ENCODE measurements at regions not wholly inside any gene's neighbourhood (a gene's known extent, or its start where the extent isn't known, plus 50 kb on each side); places are given as distances from the start of the nearest gene placed in this dataset.

- Histone ChIP-seq H3K4me1 (ENCODE audit: insufficient read depth) (peaks cover 54% of the 10 kb centered on the region), H3K4me3 (peak overlapping the region; percentile 3), H2AFZ (no peak overlapping the region), H3K4me2 (peak overlapping the region; percentile 73), H3K27ac (ENCODE audit: low read depth) (peak overlapping the region; percentile 28), H3K36me3 (ENCODE audit: insufficient read depth) (no peaks in the 10 kb centered on the region), H3F3A (replicated peaks; ENCODE audit: low read depth) (0 out of 2 replicates have a peak, but pooled peaks cover 3% of the 10 kb centered on the region), H4K20me1 (replicated peaks; ENCODE audit: insufficient read depth) (no peaks in the 10 kb centered on the region), H3K27me3 (ENCODE audit: insufficient read depth) (peaks cover 64% of the 10 kb centered on the region), H3K79me2 (replicated peaks; ENCODE audit: insufficient read depth) (no peaks in the 10 kb centered on the region), H3K9me2 (ENCODE audit: insufficient read depth) (peaks cover 5% of the 10 kb centered on the region)
- ATAC-seq (peak; percentile 91), DNase-seq (ENCODE audit: low spot score) (peak; percentile 64)
- Mint-ChIP-seq H3K27me3 (ENCODE audit: insufficient read depth, low read depth, poor library complexity) (peaks cover 58% of the 10 kb centered on the region), H3K4me1 (peaks cover 52% of the 10 kb centered on the region), H3K27ac (no peak overlapping the region), H3K36me3 (ENCODE audit: low read depth) (no peaks in the 10 kb centered on the region), H3K9me3 (no peaks in the 10 kb centered on the region), H3K4me3 (peak overlapping the region; percentile 56)
- TF ChIP-seq CREB1 (CRISPR knock-in tag; IDR thresholded peaks at IDR 0.05; ENCODE audit: low read depth) (peak; percentile 39; the same call in 1 of the 2 replicates), CTCF (conservative IDR thresholded peaks at IDR 0.05; ENCODE audit: low read depth in 2 of 2) (no peak), EZH2 (IDR thresholded peaks at IDR 0.05; ENCODE audit: low read depth, unreplicated experiment) (no peak), JUNB (IDR thresholded peaks at IDR 0.05; ENCODE audit: unreplicated experiment) (no peak), POLR2AphosphoS5 (IDR thresholded peaks at IDR 0.05; ENCODE audit: low read depth) (no peak), ETS1 (IDR thresholded peaks at IDR 0.05) (peak; percentile 75), EZH2phosphoT487 (IDR thresholded peaks at IDR 0.05; ENCODE audit: unreplicated experiment) (no peak), ZNF331 (CRISPR knock-in tag; IDR thresholded peaks at IDR 0.05; ENCODE audit: low read depth) (no peak), ZNF462 (CRISPR knock-in tag; IDR thresholded peaks at IDR 0.05) (peak; percentile 86; the same call in 1 of the 2 replicates), STAT1 (IDR thresholded peaks at IDR 0.05; ENCODE audit: unreplicated experiment) (no peak), NANOG (IDR thresholded peaks at IDR 0.05; ENCODE audit: borderline replicate concordance) (peak; percentile 85; the same call in 1 of the 2 replicates), REST (IDR thresholded peaks at IDR 0.05; ENCODE audit: unreplicated experiment) (no peak), ZNF114 (CRISPR knock-in tag; IDR thresholded peaks at IDR 0.05) (peak; percentile 92; the same call in 1 of the 2 replicates)
These were observed 419.8 kb upstream of the NR2F2 start for GRCh38 chr15:95910643-95911212.
